HG03575 (cell line): ENCODE measurements at regions not wholly inside any gene's neighbourhood (a gene's known extent, or its start where the extent isn't known, plus 50 kb on each side); places are given as distances from the start of the nearest gene placed in this dataset.

Source experiments
- ATAC-seq: cut with Tn5 transposase; IDR thresholded peaks from one replicate; pipeline ENCODE4 v1.9.1; 2021; ENCODE audit not compliant: unreplicated experiment, insufficient number of reproducible peaks, low FRiP score; ENCODE audit errors: extremely low read depth

GRCh38 chr11:32196137-32196536 lies 105.3 kb downstream of the RCN1 start:
- no peak for ATAC-seq

- ATAC-seq, result no peak
Observed at GRCh38 chr11:32198053-32198452, 107.2 kb downstream of the RCN1 start.

- ATAC-seq, result no peak
Observed at GRCh38 chr11:32200136-32200847, 109.4 kb downstream of the RCN1 start.

- no peak for ATAC-seq
Observed at GRCh38 chr11:32204751-32205150, 113.9 kb downstream of the RCN1 start.

- no peak for ATAC-seq
Observed at GRCh38 chr11:32210556-32210955, 119.7 kb downstream of the RCN1 start.

- no peak for ATAC-seq
Observed at GRCh38 chr11:32213223-32213622, 122.3 kb downstream of the RCN1 start.

- no peak for ATAC-seq
Observed at GRCh38 chr11:32215157-32215556, 124.3 kb downstream of the RCN1 start.

GRCh38 chr11:32216749-32217148 lies 125.9 kb downstream of the RCN1 start:
- ATAC-seq, result no peak

- no peak for ATAC-seq
Observed at GRCh38 chr11:32219320-32219719, 128.4 kb downstream of the RCN1 start.

- ATAC-seq, result no peak
Observed at GRCh38 chr11:32221476-32222032, 130.7 kb downstream of the RCN1 start.

- no peak for ATAC-seq
Observed at GRCh38 chr11:32224580-32224979, 133.7 kb downstream of the RCN1 start.

- ATAC-seq, result no peak
Observed at GRCh38 chr11:32225571-32226285, 134.9 kb downstream of the RCN1 start.

GRCh38 chr11:32226480-32226879 lies 135.6 kb downstream of the RCN1 start:
- no peak for ATAC-seq

GRCh38 chr11:32229576-32230240 lies 138.8 kb downstream of the RCN1 start:
- ATAC-seq, result no peak

- ATAC-seq, result no peak
Observed at GRCh38 chr11:32231909-32232493, 141.1 kb downstream of the RCN1 start.

- no peak for ATAC-seq
Observed at GRCh38 chr11:32232516-32232915, 141.6 kb downstream of the RCN1 start.

- ATAC-seq, result no peak
Observed at GRCh38 chr11:32233276-32233675, 142.4 kb downstream of the RCN1 start.

GRCh38 chr11:32233928-32234327 lies 143.1 kb downstream of the RCN1 start:
- no peak for ATAC-seq

GRCh38 chr11:32244453-32244852 lies 153.6 kb downstream of the RCN1 start:
- no peak for ATAC-seq
